ENCODE measurements at regions not wholly inside any gene's neighbourhood (a gene's known extent, or its start where the extent isn't known, plus 50 kb on each side); places are given as distances from the start of the nearest gene placed in this dataset.
A peak's percentile ranks its signal among the peaks of the same experiment; 100 is the strongest.

DNA sequence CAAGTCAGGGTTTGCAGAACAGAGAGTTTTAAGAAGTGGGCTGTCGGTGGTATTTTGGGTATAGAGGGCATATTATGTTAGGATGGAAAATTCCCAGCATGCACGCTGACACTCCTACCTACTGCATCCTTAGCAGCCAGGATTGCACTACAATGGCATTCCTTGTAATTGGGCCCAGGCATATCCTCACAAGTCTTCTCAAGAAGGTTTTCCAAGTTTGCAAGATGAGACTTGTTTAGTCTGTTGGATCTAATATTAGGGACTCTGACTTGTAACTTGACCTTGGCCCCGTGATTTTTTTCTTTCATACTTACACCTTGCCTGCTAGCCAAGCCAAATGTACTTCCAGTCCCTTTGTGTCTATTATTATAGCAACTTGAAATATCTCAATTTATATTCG lies 335.7 kb upstream of the HTR2A start:
- H3K4me3 ChIP-seq (ENCODE audit: low read length): no peak overlapping the region
- no peak for DNase-seq (ENCODE audit: low read depth)
- TF ChIP-seq CTCF (conservative IDR thresholded peaks at IDR 0.05; ENCODE audit: low read depth, low read length): no peak

DNA sequence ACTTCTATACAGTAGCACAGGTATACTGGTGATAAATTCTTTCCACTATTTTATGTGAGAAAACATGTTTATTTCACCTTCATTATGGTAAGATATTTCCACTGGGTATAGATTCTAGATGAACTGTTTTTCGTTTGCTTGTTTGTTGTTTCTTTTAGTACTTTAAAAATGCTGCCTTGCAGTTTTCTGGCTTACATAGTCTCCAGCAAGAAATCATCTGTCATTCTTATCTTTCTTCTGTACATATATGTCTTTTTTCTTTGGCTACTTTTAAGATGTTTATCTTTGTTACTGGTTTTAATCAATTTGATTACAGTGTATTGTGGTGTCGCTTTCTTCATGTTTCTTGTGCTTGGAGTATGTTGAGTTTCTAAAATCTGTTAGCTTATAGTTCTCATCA lies 333.3 kb upstream of the HTR2A start:
- DNase-seq (ENCODE audit: low read depth): no peak
- TF ChIP-seq CTCF (conservative IDR thresholded peaks at IDR 0.05; ENCODE audit: low read depth, low read length): no peak
- H3K4me3 ChIP-seq (ENCODE audit: low read length): no peak overlapping the region

DNA sequence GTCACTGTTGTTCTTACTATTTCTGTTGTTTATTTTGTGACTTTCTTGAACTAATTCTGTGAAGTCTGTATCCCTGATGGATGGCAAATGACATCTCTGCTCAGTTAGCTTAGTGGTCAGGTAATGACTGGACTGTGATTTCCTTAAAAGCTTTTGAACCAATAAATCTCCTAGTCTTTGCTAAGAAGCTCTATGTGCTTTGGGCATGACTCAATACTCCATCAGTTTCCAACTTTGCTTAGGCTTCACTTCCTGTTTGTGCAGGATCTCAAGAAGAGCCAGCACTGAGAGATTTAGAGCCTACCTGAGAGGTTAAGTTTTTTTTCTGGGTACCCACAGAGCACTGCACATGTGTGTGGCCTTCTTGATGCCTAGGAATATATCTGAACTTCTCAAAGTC lies 329.7 kb upstream of the HTR2A start:
- DNase-seq (ENCODE audit: low read depth): no peak
- no peak overlapping the region for H3K4me3 ChIP-seq (ENCODE audit: low read length)
- TF ChIP-seq CTCF (conservative IDR thresholded peaks at IDR 0.05; ENCODE audit: low read depth, low read length): no peak

- peak; percentile 42 for DNase-seq (ENCODE audit: low read depth)
- peak; percentile 18 for TF ChIP-seq CTCF (conservative IDR thresholded peaks at IDR 0.05; ENCODE audit: low read depth, low read length)
- H3K4me3 ChIP-seq (ENCODE audit: low read length): no peak overlapping the region
These were observed 323.7 kb upstream of the HTR2A start for GRCh38 chr13:47220453-47221140.

DNA sequence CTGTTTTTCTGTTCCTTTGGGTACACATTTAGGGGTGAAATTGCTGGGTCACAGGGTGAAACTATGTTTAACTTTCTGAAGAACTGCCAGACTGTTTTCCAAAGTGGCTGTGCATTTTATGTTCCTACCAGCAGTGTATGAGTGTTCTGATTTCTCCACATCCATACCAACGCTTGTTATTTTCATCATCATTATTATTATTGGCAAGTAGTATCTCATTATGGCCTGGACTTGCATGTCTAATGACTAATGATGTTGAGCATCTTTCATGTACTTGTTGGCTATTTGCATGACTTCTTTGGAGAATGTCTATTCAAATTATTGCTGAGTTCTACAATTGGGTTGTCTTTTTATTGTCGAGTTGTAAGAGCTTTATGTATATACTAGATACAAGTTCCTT lies 321.8 kb upstream of the HTR2A start:
- DNase-seq (ENCODE audit: low read depth): no peak
- H3K4me3 ChIP-seq (ENCODE audit: low read length): no peak overlapping the region
- TF ChIP-seq CTCF (conservative IDR thresholded peaks at IDR 0.05; ENCODE audit: low read depth, low read length): no peak

GRCh38 chr13:47216176-47216822 lies 319.4 kb upstream of the HTR2A start:
- no peak for DNase-seq (ENCODE audit: low read depth)
- TF ChIP-seq CTCF (conservative IDR thresholded peaks at IDR 0.05; ENCODE audit: low read depth, low read length): no peak
- H3K4me3 ChIP-seq (ENCODE audit: low read length): no peak overlapping the region

- no peak for TF ChIP-seq CTCF (conservative IDR thresholded peaks at IDR 0.05; ENCODE audit: low read depth, low read length)
- no peak overlapping the region for H3K4me3 ChIP-seq (ENCODE audit: low read length)
- peak; percentile 81 for DNase-seq (ENCODE audit: low read depth)
These were observed 318.9 kb upstream of the HTR2A start for GRCh38 chr13:47215736-47216135.
